ENCODE measurements at regions not wholly inside any gene's neighbourhood (a gene's known extent, or its start where the extent isn't known, plus 50 kb on each side); places are given as distances from the start of the nearest gene placed in this dataset.

DNA sequence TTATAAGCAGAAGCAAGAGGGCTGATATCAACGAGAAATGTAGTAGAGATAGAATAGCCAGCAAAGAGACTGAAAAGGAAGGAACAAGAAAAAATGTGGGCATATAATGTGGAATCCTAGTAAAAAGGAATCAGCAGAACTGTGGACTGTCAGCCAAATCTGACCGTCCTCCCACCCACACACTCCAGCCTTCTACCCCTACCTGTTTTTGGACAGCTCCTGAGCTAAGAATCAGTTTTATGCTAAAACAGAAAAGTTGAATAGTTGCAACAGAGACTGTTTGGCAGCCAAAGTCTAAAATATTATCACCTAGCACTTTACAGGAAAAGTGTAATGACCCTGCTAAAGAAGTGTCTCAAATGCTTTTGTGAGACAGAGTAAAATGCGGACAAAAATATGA is 533.3 kb upstream of the CXADR start:
- no peak for DNase-seq

- DNase-seq: no peak
Observed at GRCh38 chr21:16983420-16983819, 529.4 kb upstream of the CXADR start.

DNA sequence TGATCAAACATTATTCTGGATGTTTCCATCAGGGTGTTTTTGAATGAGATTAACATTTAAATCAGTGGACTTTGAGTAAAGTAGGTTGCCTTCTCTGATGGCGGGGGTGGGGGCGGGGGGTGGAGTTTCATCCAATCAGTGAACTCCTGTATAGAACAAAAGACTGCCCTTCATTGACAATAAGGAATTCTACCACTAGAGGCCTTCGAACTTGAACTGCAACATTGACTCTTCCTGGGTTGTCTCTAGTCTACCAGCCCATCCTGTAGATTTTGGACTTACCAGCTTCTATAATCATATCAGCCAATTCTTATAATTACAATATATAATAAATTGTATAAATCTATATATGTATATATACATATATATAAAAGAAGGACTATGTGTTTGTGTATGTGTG is 520.4 kb upstream of the CXADR start:
- DNase-seq: no peak

- DNase-seq: no peak
Observed at GRCh38 chr21:16993416-16994038, 519.3 kb upstream of the CXADR start.

- no peak for DNase-seq
Observed at GRCh38 chr21:17002594-17003257, 510.1 kb upstream of the CXADR start.

DNA sequence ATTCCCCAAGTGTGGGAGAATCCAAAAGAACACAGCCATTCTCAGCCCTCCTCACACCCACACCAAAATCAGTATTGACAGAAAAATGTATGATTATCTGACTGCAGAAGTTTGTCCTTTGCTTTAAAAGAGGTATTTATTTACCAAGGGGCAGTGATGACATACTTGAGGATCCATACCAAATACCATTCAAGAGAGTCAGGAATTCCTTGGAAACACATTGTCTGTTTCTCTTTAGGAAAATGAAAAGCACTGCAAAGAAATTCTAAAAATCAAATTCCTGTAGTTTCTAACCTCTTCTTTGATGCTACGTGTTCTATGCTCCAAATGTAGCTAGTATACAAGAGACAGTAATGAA is 509.6 kb upstream of the CXADR start:
- DNase-seq: no peak

DNA sequence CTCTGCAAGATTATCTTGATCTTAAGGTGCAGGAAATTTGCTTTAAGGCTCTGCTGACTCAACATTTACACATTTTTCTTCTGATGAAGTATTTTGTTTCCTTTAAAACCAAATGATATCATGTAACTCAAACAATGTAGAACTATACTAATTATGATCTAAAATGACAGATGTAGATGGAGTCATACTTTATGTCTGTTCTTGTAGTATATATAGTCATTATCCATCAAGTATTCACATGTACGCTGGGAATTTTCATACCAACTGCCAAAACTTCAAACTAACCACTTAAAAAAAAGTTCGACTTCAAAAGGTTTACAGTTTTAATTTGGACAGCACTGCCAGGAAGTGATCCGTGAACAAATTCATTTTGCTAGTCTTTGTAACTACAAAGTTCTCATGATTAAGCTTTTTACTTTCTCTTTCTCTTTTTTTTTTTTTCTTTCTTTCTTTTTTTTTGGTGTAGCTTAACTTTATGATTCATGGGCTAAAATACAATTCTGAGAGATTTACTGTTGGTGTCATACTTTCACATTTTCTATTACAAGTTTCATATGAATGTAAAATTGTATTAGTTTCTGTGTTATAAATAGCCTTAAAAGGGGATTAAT is 509.0 kb upstream of the CXADR start:
- no peak for DNase-seq

GRCh38 chr21:17032141-17032655 is 480.6 kb upstream of the CXADR start:
- DNase-seq: no peak

DNA sequence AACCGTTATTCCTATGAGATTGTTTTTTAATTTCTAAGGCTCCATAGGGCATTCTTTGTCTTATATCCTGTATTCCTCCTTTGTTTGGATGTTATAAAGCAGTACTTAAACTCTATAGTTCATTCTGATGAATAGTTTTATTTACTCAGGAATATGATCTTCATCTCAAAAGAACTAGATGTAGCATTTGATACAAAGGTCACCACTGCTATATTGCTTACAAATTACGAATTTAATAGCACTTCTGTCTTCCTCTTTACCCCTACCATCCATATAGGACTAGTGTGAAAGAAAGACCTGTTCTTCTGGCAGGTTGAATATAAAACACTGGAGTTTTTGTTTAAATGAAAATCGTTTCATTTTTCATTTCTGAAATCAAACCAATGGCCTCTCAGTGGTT is 468.1 kb upstream of the CXADR start:
- no peak for DNase-seq

DNA sequence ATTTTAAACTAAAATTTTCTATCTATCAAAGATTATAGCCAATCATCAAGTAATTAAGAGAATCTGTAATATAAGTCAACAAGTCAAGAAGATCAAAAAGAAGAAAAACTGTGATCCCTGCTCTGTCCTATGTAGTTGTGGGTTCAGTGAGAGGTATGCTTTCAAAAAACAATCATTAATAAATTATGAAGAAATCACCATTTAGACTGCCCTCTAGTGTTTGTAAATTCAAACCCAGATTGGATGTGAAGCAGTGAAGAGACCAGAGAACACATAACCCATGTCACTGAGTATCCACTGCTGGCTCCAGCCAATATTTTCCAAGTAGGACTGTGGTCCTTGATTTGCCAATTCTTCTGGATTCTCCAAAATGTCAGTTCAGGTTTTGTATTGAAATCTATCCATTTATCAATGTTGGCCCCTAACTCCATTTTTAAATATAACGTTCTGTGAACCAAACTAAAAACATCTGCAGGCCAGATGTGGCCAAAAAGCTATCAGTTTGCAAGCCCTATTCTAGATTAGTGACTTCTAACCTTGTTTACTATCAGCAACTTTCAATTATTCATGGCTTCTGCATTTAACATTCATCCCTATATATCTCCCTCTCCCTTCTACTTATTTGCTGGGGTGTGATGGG is 467.5 kb upstream of the CXADR start:
- DNase-seq: no peak

GRCh38 chr21:17048974-17049373 is 463.9 kb upstream of the CXADR start:
- DNase-seq: no peak

DNA sequence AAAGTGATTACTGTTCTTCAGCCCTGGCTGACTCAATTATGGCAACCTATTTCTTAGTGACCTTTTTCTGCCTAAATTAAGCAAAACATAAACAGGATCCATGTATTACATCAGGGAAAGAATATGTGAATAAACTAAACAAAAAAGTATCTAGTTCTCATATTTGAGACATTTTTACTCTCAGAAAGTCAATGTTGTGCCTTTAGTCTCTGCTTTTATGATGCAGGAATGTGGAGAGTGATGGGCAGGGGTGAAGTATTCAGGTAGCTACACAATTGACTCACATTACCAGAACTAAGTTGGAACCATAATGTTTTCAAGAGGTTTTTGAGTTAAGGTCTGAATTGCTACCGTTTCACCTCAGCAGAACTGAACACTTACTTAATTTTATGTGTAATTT is 462.7 kb upstream of the CXADR start:
- DNase-seq: no peak

DNA sequence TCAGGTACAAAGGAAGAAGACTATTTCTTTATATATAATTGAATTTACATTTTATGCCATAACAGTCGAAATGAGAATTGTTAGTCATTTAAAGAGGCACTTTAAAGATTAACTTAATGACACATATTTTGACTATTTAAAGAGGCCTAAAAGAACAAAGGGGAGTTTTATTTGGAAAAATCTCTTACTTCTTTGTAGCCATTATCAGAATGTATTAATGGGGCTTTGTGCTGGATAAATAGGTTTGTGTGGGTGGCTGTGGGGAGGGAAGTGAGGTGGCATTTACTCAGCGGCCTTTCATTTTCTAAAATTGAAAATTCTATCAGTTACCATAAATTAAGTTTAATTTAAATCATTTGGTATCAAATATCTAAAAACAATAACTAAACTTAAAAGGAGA is 462.2 kb upstream of the CXADR start:
- no peak for DNase-seq

DNA sequence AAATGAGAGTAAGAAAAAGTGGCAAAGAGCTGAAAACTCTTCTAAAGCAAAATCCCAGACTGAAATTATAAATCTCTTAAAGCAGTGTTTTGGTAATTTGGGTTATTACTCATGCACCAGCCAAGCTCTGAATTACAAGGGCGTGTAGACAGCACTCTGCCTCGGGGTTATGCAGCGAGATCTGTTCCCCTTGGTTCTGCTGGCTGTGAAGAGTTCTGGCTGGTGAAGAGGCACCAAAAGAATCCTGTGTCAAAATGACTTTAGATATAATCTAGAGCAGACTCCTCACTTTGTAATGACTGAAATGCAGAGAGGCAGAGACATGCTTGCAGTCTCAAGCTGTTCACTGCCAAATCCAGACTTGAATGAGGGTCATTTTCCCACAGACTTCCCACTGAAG is 461.8 kb upstream of the CXADR start:
- DNase-seq: no peak

DNA sequence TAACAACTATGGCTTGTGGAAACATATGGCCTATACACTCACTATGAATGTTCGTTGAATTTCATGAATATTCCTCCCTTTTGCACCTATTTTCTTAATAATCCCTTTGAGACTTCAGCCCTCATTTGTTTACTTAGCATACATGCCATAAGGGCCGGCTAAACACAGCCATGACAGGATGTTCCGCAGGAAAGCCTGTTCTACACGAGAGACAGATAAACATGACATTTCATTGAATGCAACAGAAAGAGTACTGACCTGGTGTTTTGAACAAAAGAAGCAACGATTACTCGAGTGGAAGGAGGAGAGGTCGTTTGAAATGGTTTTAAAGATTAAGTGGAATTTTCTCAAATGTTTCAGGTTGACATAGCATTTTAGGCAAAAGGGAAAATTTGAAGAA is 459.5 kb upstream of the CXADR start:
- DNase-seq: no peak

- DNase-seq: no peak
Observed at GRCh38 chr21:17059936-17060335, 452.9 kb upstream of the CXADR start.

GRCh38 chr21:17066006-17066405 is 446.8 kb upstream of the CXADR start:
- no peak for DNase-seq

DNA sequence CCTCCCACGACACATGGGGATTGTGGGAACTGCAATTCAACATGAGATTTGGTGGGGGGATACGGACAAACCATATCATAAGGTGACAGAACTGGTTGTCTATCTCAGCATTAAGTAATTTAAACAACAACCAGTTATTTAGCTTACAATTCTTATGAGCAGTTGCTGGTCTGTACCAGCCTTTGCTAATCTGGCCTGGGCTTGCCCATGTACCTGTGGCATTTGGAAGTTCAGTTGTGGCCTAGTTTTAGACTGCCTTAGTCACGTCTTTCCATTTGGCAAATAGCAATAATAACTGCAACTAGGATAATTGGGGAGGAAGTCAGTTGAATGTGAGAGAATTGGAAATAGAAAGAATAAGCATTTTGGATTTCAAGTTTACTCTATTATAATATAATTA is 441.8 kb upstream of the CXADR start:
- DNase-seq: no peak

GRCh38 chr21:17081193-17081592 is 431.6 kb upstream of the CXADR start:
- DNase-seq: no peak

DNA sequence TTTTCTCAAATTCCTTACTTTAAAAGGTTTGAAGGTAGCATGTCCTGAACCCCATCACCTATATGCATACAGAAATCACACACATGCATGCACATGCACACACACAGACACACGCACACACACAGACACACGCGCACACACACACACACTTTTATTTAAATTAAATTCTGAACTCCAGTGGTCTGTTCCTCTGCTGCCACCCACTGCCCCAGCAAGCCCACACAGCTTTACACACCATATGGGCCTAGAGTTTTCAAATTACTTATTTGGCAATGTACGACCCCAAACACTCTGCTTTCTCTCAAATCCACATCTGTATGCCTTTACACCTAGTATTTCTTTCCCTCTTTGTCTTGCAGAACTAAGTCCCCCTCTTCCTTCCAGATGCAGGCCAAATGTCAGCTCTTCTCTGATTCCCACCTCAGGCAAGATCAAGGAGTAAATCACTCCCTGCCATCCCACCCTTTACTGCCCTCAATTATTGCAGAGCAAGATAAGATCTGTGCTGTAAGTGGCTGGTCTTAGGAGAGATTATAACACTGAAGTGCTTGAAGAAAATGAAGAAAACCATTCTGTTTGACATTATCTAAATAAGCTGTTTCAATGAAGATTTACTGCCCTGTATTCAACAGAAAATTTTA is 429.9 kb upstream of the CXADR start:
- no peak for DNase-seq

- no peak for DNase-seq
Observed at GRCh38 chr21:17085707-17086106, 427.1 kb upstream of the CXADR start.

DNA sequence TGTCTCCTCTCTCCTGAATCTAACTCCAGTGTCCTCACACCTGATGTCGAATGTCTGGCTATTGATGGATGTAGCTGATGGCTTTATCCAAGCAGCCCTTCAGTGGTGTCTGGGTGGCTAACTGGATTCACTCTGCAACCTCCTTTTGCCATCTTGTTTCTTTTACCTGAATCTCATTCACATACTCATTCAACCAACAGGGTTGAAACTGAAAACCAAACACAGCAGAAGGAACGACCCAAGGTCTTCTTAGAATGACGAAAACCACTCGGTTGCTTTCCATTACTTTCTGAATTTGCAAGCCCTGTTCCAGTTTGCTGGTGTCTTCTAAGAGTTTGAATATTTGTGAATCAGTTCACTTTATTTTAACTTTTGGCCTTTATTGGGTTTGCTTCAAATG is 424.3 kb upstream of the CXADR start:
- no peak for DNase-seq

- DNase-seq: no peak
Observed at GRCh38 chr21:17089091-17089491, 423.8 kb upstream of the CXADR start.

GRCh38 chr21:17101696-17102095 is 411.1 kb upstream of the CXADR start:
- DNase-seq: no peak
